Caco-2 (cell line): ENCODE measurements at regions not wholly inside any gene's neighbourhood (a gene's known extent, or its start where the extent isn't known, plus 50 kb on each side); places are given as distances from the start of the nearest gene placed in this dataset.

Source experiments
- BruUV-seq: library from RNA; stranded (reverse); fragments of 400-500 nt; replicated peaks from 2 replicates; lab custom pipeline; 2021; lab: Mats Ljungman, UMichigan
- CTCF ChIA-PET: fragments of 300-600 bp; sonication (Branson Sonifier 250); formaldehyde crosslinking; loops from one replicate; lab custom pipeline; 2022; ENCODE audit warnings: antibody characterized with exemption; lab: Charles Lee
- POLR2A ChIA-PET: fragments of 300-600 bp; sonication (Branson Sonifier 250); formaldehyde crosslinking; loops from one replicate; lab custom pipeline; 2022; ENCODE audit warnings: antibody characterized with exemption; lab: Charles Lee
- DNase-seq, 2 experiments: peaks; one replicate each; pipeline versions ENCODE4 v3.0.0 to v3.0.0-alpha.2; 2020 to 2022
- H3K27me3 ChIP-seq: replicated peaks from 2 replicates; pipeline ENCODE4 v1.6.0; 2011; ENCODE audit warnings: low read length; ENCODE audit not compliant: control insufficient read depth, insufficient read depth
- H3K36me3 ChIP-seq: 2 replicates; pipeline ENCODE4 v1.5.1; 2011; ENCODE audit warnings: low read length; ENCODE audit not compliant: control insufficient read depth, insufficient read depth
- H3K4me1 ChIP-seq: fragments of 250-450 bp; sonication (Bioruptor Pico); 2 replicates; pipeline ENCODE4 v1.5.1; 2020; ENCODE audit warnings: mild to moderate bottlenecking
- H3K4me3 ChIP-seq: 2 replicates; pipeline ENCODE4 v1.5.1; 2011; ENCODE audit warnings: low read depth, mild to moderate bottlenecking, control low read depth, low read length
- H3K9me3 ChIP-seq: fragments of 250-450 bp; sonication (Bioruptor Pico); 2 replicates; pipeline ENCODE4 v1.5.1; 2020; ENCODE audit warnings: mild to moderate bottlenecking, moderate library complexity
- H3K27ac Mint-ChIP-seq: one replicate; pipeline ENCODE4 v1.8.0; 2022; ENCODE audit warnings: mixed read lengths; ENCODE audit not compliant: unreplicated experiment
- H3K27me3 Mint-ChIP-seq: one replicate; pipeline ENCODE4 v1.8.0; 2022; ENCODE audit warnings: mixed read lengths; ENCODE audit not compliant: insufficient read depth, unreplicated experiment
- H3K36me3 Mint-ChIP-seq: one replicate; pipeline ENCODE4 v1.8.0; 2022; ENCODE audit warnings: mild to moderate bottlenecking, mixed read lengths; ENCODE audit not compliant: insufficient read depth, unreplicated experiment
- H3K4me1 Mint-ChIP-seq: one replicate; pipeline ENCODE4 v1.8.0; 2022; ENCODE audit warnings: low read depth, mixed read lengths; ENCODE audit not compliant: unreplicated experiment
- H3K4me3 Mint-ChIP-seq: one replicate; pipeline ENCODE4 v1.8.0; 2022; ENCODE audit warnings: mild to moderate bottlenecking, moderate library complexity, mixed read lengths; ENCODE audit not compliant: unreplicated experiment
- H3K9me3 Mint-ChIP-seq: one replicate; pipeline ENCODE4 v1.8.0; 2022; ENCODE audit warnings: mixed read lengths; ENCODE audit not compliant: unreplicated experiment
- intact Hi-C: fragments of 100-400 bp; cut with micrococcal nuclease; formaldehyde crosslinking; loops from one replicate; pipeline ENCODE4 v1.10.0; 2022; ENCODE audit not compliant: unreplicated experiment
- TF ChIP-seq, protein P1 (sequence below), 2 experiments: fragments of 200-600 bp in 1 of 2; IDR thresholded peaks; 1 replicate in 1 of 2; 2 replicates in 1 of 2; pipeline versions ENCODE4 v1.5.1 to v1.8.0; 2011 to 2022; ENCODE audit warnings: antibody characterized with exemption in 1 of 2, control low read depth in 1 of 2, inconsistent platforms in 1 of 2, low read depth in 1 of 2, low read length in 1 of 2, mild to moderate bottlenecking in 1 of 2, moderate library complexity in 1 of 2; ENCODE audit not compliant: insufficient read depth in 1 of 2, severe bottlenecking in 1 of 2, unreplicated experiment in 1 of 2

DNA sequence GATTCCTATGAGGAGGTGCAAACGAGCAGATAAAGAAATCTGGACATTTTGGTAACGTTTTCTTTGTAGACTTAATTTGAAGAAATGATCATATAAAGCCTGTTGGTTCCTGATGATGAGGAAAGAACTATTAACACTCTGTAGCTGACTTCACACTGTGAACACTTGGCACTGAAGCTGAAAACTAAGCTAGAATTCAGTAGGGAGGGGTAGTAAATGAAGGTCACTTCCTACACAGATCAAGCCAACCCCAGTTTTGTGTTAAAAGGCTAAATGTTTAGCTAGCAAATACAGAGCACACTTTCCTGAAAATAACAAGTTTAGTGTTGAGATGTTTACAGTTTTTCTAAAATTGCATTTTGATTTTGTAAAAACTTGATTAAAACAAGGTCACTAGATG, 296.2 kb upstream of the PRDM1 start:
- Histone ChIP-seq H3K4me1 (0 out of 2 replicates have a peak, but pooled peaks cover 6% of the 10 kb centered on the region), H3K9me3 (no peaks in the 10 kb centered on the region), H3K4me3 (no peak overlapping the region), H3K27me3 (no peaks in the 10 kb centered on the region), H3K36me3 (no peaks in the 10 kb centered on the region)
- H3K4me1 Mint-ChIP-seq, result peaks cover 9% of the 10 kb centered on the region
- no peak overlapping the region for H3K27ac Mint-ChIP-seq
- no peak for DNase-seq
- BruUV-seq, result no TSS peak
- POLR2A ChIA-PET, result no interaction called here
- TF ChIP-seq, protein P1, sequence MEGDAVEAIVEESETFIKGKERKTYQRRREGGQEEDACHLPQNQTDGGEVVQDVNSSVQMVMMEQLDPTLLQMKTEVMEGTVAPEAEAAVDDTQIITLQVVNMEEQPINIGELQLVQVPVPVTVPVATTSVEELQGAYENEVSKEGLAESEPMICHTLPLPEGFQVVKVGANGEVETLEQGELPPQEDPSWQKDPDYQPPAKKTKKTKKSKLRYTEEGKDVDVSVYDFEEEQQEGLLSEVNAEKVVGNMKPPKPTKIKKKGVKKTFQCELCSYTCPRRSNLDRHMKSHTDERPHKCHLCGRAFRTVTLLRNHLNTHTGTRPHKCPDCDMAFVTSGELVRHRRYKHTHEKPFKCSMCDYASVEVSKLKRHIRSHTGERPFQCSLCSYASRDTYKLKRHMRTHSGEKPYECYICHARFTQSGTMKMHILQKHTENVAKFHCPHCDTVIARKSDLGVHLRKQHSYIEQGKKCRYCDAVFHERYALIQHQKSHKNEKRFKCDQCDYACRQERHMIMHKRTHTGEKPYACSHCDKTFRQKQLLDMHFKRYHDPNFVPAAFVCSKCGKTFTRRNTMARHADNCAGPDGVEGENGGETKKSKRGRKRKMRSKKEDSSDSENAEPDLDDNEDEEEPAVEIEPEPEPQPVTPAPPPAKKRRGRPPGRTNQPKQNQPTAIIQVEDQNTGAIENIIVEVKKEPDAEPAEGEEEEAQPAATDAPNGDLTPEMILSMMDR (IDR thresholded peaks at IDR 0.05; ENCODE audit: insufficient read depth in 1 of 2, low read depth in 1 of 2, low read length in 1 of 2, severe bottlenecking in 1 of 2, unreplicated experiment in 1 of 2), result no peak
- no peaks in the 10 kb centered on the region for H3K36me3 Mint-ChIP-seq
- no peaks in the 10 kb centered on the region for H3K9me3 Mint-ChIP-seq
- no peaks in the 10 kb centered on the region for H3K27me3 Mint-ChIP-seq
- intact Hi-C loops, result no loop called here
- no peak overlapping the region for H3K4me3 Mint-ChIP-seq
- CTCF ChIA-PET, result no interaction called here

DNA sequence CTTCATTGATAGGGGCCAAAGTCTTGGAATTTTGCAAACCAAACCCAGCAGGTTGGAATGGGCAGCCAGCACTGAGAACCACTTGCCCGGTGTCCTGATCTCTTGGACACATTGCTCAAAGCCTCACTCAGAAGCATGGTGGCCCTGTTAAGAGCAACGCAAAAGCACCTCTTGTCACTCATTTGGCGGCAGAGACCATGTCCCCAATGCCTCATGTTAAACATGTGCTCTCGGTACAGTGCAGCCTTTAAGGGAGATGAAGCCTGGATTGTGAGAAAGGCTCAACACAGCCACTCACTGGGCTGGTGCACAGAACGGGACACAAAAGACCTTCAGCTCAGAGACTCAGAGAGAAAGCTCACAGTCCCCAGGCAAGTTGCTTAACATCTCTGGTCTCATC, 298.4 kb upstream of the PRDM1 start:
- Mint-ChIP-seq H3K27ac (no peak overlapping the region), H3K36me3 (no peaks in the 10 kb centered on the region)

DNA sequence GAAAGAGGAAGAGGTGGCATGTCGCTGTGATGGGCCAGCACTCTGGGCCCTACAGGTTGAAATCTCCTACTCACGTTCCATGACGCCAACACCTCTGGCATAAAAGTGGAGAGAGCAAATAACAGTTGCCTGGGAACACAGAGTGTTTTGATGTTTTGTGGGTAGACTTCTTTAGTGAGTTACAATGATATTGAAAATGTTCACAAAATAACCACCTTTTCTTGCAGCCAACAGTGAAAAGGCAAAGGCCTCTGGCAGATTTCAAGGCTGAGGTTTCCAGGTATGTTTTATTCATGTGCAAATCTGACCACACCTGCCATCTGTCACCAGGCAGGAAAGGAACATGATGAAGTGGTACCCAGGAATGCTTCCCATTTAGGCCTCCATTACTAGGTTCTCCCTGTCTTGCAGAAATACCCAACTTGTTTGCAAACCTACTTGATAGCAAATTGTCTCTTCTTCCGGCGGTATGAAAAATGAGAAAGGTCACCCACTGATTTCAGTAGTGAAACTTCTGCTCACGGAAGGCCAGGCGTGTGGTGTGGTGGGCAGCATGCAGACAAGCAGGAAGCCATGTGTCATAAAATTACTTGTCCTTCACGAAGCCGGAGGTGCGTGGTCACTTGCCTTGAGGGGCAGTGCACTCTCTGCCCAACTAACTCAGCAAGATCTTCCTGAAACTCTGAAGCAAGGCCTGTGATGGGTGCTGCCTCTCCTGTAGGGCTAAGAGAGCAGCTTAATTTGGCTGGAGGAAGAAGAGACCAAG, 299.1 kb upstream of the PRDM1 start:
- no peaks in the 10 kb centered on the region for H3K9me3 Mint-ChIP-seq
- CTCF ChIA-PET, result interaction anchor here (0.5 kb wide), 1 partner anchor 164 kb away, joined by 5 read pairs; no protein-coding TSS in a partner anchor
- intact Hi-C loops, result no loop called here

More for the DNA sequence above, 298.4 kb upstream of the PRDM1 start:
- no peak for DNase-seq
- Mint-ChIP-seq H3K4me3 (no peak overlapping the region), H3K27me3 (no peaks in the 10 kb centered on the region), H3K9me3 (no peaks in the 10 kb centered on the region), H3K4me1 (no peaks in the 10 kb centered on the region)
- TF ChIP-seq, protein P1 (IDR thresholded peaks at IDR 0.05; ENCODE audit: insufficient read depth in 1 of 2, low read depth in 1 of 2, low read length in 1 of 2, severe bottlenecking in 1 of 2, unreplicated experiment in 1 of 2), result no peak
- Histone ChIP-seq H3K4me3 (no peak overlapping the region), H3K27me3 (no peaks in the 10 kb centered on the region), H3K9me3 (no peaks in the 10 kb centered on the region), H3K4me1 (no peaks in the 10 kb centered on the region), H3K36me3 (no peaks in the 10 kb centered on the region)
- POLR2A ChIA-PET, result no interaction called here
- intact Hi-C loops, result no loop called here
- CTCF ChIA-PET, result no interaction called here
- BruUV-seq, result no TSS peak

More for the DNA sequence above, 299.1 kb upstream of the PRDM1 start:
- no TSS peak for BruUV-seq
- Mint-ChIP-seq H3K4me3 (no peak overlapping the region), H3K4me1 (no peaks in the 10 kb centered on the region), H3K27ac (no peak overlapping the region), H3K36me3 (no peaks in the 10 kb centered on the region), H3K27me3 (no peaks in the 10 kb centered on the region)
- H3K9me3 ChIP-seq, result no peaks in the 10 kb centered on the region
- no peak overlapping the region for H3K4me3 ChIP-seq
- TF ChIP-seq, protein P1 (IDR thresholded peaks at IDR 0.05; ENCODE audit: insufficient read depth in 1 of 2, low read depth in 1 of 2, low read length in 1 of 2, severe bottlenecking in 1 of 2, unreplicated experiment in 1 of 2), result no peak
- DNase-seq, result no peak
- no peaks in the 10 kb centered on the region for H3K36me3 ChIP-seq
- POLR2A ChIA-PET, result no interaction called here
- no peaks in the 10 kb centered on the region for H3K4me1 ChIP-seq
- H3K27me3 ChIP-seq, result no peaks in the 10 kb centered on the region
